GM18907 (cell line): ENCODE measurements at regions not wholly inside any gene's neighbourhood (a gene's known extent, or its start where the extent isn't known, plus 50 kb on each side); places are given as distances from the start of the nearest gene placed in this dataset.
"Not testable (repeated sequence)": the region's sequence is repeated elsewhere in the genome, so short reads cannot be mapped to it uniquely, and the experiment has no call there.

Source experiments
- ATAC-seq: cut with Tn5 transposase; IDR thresholded peaks from one replicate; pipeline ENCODE4 v1.9.1; 2021; ENCODE audit warnings: mild to moderate bottlenecking, moderate library complexity; ENCODE audit not compliant: unreplicated experiment

DNA sequence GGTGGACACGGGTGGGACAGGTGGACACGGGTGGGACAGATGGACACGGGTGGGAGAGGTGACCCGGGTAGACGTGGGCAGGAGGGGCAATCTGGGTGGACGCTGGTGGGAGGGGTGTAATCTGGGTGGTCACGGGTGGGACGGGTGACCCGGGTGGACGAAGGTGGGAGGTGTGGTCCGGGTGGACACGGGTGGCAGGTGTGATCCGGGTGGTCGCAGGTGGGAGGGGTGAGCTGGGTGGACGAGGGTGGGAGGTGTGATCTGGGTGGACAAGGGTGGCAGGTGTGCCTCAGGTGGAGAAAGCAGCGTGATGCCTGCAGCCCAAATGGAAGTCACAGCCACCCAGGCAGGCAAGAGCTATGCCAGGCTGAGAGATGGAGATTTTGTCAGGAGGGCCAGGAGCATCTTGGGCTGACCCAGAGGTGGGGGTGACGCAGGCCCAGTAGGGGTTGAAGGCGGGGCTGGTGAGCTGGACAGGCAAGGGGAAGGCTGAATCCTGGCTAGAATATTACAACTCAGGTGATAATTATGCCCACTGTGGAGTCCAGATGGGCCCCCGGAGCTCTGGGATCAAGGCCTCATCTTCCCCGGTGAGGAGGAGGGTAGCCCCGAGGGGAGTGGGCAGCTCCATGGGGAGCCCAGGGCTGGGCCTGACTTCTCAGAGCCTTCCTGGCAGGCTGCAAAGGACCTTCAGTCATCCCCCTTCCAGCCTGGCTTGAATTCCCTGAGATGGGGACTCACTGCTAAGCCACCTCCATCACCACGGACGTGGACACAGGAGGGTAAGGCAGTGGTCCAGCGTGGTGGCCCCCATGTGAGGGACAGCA is 100.0 kb downstream of the ADRA2C start:
- no peak for ATAC-seq

DNA sequence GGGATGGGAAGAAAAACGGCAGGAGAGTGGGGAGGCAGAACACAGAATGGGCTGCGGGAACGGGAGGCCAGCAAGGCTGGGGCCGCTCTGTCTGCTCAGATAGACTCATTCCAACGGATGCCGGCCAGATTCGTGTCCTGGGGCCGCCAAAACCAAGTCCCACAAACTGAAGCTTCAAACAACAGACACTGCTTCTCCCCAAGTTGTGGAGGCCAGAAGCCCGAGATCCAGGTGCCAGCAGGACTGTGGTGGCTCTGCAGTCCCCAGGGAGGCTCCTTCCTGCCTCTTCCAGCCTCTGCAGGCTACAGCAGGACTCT is 100.6 kb downstream of the ADRA2C start:
- no peak for ATAC-seq

GRCh38 chr4:3867403-3868100 is 101.4 kb downstream of the ADRA2C start:
- no peak for ATAC-seq

DNA sequence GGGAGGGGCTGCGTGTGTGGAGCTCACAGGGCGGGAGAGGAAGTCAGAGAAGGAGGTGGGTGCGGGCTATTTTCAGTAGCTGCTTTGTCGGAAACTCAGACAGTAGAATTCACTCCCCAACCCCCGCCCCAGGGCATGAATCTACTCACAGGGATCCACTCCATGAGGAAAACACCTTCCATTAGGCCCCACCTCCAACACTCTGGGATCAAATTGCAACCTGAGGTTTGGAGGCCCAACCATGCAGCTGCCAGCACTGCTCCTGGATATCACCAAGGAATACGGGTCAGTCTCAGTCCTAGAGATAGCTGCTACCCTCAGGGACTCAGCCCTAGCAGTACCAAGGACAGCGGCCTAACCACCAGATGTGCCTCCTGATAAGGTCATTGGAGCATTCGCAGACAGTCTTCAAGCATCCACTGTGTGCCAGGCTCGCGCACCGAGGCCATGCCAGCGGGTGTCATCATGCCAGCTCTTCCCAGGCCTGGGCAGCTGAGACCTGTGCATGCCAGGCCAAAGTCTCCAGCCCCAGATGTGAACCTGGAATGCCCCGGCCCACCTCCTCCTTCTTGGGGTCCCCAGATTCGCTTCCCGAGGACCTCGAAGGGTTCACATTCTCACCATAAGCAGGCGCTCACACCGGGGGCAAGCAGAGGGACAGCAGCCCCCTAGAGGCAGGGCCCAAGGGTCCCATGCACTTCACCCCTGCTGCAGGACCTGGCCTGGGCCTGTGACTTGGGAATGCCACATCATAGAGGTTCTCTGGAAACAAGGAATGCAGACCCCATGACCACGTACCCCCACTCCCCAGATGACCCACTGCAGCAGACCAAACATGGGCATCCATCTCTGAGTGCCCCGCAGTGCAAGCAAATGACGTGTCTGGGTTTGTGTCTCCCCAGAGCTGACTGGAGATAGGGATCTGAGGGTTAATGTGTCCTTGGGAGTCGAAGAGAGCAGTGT is 102.3 kb downstream of the ADRA2C start:
- no peak for ATAC-seq

GRCh38 chr4:3869174-3869572 is 103.0 kb downstream of the ADRA2C start:
- ATAC-seq, result no peak

- no peak for ATAC-seq
These were observed 103.7 kb downstream of the ADRA2C start for GRCh38 chr4:3869661-3870566.

GRCh38 chr4:3870567-3870962 is 104.4 kb downstream of the ADRA2C start:
- no peak for ATAC-seq

DNA sequence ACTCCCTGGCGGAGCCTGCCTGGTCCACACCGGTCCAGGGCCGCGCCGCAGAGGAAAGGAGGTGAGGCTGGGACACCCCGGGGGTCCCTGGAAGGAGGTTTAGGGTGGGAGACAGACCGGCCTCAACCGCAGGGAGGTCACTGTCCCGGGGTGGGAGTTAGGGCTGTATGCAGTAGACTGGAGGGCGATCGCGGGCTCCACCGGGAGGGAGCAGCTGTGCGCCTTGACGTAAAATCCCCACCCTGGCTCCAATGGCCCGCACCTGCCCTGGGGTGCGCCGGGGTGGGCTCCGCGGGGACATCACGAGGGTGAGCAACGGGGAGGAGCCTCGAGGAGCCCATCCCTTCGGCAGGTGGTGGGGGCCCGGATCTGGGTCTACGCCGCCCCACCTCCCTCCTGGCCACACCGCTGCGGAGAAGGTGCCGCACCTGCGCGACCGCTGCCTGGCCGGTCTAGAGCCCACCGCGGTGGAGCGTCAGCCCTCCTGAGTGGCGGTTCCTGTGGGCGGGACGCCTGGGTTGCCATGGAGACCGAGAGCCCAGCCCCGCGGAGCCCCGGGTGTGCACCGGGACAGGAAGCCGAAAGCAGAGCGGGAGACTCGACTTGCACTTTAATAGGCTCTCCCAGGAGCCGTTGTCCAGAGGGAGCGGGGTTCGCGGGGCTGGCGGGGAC is 105.1 kb downstream of the ADRA2C start:
- ATAC-seq, result no peak

DNA sequence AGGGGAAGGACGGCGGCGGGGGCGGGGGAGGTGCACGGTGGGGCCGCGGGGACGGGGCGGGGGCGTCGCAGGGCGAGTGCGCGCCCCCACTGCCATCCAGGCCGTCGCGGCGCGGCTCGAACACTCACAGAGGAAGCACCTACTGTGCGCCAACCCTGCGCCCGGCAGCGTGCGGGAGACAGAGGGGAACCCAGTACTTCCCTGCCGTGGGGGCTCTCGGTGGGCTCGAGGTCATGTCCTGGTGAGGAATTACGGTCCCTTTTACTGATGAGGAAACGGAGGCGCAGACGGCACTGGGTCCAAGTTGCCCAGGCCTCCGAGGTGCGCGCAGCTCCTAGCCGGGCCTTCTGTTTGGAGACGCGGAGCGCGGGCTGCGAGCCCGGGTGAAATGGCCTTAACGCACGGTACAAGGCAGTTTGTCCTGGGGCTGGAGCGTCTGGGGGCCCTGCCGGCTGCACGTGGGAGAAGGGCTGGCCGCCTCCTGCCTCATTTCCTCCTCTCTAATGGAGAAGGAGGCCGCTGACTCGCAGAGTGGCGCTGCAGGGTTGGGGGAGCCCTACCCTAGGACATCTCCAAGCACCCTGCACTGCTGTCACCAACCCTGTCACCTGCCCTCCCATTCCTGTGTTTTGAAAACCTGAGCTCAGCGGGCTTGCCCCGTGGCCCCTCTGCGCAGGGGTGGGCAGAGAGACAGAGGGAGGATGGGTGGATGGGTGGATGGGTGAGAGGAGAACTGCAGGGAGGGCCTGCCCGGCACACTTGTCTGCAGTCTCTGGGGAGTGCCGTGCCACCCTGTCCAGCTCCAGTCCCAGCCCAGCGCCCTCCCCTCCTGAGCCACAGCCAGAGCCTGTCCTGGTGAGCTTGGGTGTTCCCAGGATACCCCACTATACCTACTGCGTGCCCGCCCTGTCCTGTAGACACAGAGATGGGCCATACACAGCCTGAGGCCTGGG is 106.0 kb downstream of the ADRA2C start:
- ATAC-seq, result no peak

GRCh38 chr4:3872834-3873313 is 106.7 kb downstream of the ADRA2C start:
- no peak for ATAC-seq

DNA sequence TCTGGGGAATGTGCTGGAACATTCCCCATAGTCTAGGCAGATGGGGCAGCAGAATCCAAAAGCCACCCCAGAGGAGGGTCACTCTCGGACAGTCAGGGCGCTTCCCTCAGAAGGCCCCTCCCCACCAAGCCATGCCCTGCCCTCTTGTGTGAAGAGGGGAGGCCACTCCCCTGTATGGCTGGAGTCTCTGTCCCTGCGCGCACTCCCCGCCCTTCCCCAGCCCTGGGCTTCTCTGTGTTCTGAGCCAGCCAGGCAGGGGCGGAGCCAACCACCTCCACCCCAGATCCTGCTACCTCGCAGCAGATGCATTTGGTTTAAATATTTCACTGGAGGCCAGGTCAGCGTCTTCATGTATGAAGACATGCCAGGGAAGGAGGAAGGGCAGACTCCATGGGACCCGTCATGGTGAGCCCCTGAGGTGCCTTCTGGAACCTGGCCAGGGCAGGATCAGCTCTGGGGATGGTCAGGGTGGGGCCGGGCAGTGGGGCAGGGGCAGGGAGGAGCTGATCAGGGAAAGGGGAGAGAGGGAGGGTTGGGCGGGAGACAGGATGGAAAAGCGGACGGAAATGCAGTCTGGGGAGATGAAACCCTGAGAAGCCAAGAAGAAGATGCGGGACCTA is 107.3 kb downstream of the ADRA2C start:
- no peak for ATAC-seq

DNA sequence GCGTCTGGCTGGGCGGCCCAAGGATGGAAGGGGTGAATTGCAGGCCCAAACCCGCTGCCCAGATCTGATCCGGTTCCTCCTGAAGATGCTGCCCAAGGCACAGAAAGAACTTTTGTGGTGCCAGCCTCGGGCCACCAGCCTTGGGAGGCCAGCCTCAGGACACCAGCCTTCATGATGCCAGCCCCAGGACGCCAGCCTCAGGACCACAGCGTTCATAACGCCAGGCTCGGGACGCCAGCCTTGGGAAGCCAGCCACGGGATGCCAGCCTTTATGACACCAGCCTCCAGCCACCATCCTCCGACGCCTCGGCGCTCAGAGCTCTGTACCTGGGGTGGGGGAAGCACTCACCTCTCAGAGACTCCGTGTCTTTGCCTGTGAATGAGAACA is 107.8 kb downstream of the ADRA2C start:
- no peak for ATAC-seq

DNA sequence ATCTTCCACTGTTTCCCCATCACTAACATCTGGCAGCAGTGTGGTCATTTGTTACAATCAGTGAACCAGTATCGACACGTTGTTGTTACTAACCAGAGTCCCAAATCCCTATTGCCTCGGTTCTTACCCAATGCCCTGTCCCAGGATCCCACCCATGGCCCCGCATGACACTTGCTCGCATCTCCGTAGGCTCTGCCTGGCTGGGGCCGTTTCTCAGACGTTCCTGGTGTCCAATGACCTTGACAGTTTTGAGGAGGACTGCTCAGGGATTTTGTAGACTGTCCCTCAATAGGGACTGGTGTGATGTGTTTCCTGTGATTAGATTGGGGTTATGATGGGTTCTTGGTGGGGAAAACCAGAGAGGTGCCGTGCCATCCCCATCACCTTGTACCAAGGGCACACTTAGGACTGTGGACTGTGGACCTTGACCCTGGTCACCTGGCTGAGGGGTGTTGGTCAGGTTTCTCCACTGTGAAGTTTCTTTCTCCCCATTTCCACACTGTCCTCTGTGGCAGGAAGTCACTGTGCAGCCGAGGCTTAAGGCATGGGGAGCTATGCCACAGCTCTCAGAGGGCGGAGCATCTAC is 108.4 kb downstream of the ADRA2C start:
- ATAC-seq, result no peak

DNA sequence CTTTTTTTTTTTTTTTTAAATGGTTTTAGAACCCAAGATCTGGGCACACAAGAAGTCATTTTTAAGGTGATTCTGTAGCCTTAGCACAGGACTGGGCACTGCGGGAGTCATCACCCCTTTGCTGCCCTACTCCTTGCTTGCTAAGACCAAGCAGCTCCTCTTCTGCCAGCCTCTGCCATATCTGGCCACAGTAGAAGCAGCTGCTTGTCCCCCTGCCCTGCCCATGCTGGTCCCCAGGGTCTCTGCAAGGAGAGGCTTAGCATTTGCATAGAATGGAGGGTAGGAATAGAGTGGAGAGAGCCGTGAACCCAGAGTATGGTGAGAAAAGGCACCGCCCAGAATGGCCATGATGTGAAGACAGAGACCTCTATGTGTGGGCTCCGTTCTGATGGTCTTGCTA is 109.3 kb downstream of the ADRA2C start:
- ATAC-seq, result no peak

DNA sequence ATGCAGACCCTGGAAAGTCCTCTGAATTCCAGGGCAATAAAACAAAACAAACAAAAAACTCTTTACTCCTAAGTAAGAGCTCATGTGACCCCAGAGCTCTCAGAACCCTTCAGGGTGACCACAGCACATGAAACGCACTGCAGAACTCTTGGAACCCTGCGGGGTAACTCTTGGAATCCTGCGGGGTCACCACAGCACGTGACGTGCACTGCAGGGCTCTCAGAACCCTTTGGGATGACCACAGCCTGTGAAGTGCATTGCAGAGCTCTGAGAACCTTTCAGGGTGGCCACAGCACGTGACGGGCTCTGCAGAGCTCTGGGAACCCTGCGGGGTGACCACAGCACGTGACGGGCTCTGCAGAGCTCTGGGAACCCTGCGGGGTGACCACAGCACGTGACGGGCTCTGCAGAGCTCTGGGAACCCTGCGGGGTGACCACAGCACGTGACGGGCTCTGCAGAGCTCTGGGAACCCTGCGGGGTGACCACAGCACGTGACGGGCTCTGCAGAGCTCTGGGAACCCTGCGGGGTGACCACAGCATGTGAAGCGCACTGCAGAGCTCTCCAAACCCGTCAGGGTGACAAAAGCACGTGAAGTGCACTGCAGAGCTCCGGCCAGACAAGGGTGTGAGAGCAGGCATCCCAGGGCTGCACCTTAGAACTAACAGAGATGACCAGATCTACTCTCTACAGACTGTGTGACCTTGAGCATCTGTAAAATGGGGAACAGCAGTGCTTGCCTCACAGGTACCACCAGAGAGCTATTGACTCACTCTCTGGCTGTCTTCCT is 110.1 kb downstream of the ADRA2C start:
- not testable (repeated sequence) for ATAC-seq

DNA sequence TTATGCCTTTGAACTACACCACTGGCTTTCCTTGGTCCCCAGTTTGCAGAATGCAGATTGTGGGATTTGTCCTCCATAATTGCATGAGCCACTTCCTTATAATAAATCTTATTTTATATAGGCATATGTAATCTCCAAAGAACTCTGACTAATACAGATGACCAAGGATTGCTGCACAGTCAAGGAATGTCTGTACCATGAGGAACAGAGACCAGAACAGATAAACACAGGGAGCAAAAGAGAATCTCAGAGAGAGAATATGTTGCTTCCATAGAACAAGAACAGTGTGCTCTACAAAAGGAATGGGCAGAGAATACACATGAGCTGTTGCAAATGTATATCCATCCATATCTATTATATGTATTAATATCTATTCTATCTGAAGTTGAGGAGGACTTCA is 111.1 kb downstream of the ADRA2C start:
- no peak for ATAC-seq

DNA sequence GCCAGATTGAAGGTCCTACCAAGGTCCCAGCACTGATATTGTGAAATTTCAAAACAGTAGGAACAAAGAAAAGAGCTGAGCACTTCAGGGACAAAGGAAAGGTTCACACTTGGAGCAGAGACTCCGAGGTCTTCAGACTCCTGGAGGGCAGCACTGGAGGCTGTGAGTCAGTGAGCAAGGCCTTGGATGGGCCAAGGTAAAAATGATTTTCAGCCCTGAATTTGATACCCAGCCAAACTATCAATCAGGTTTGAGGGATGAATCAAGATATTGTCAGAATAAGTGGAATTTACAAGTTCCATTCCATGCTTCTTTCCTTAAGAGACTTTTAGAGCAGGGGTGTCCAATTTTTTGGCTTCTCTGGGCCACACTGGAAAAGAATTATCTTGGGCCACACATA is 111.7 kb downstream of the ADRA2C start:
- ATAC-seq, result no peak
